HUES48 (cell line): ENCODE measurements at regions not wholly inside any gene's neighbourhood (a gene's known extent, or its start where the extent isn't known, plus 50 kb on each side); places are given as distances from the start of the nearest gene placed in this dataset.
A peak's percentile ranks its signal among the peaks of the same experiment; 100 is the strongest.

ENCODE experiments used
- H3K27ac ChIP-seq: one replicate; pipeline ENCODE4 v1.7.0; 2013; ENCODE audit warnings: low read depth, low read length, inconsistent platforms
- H3K27me3 ChIP-seq: 2 replicates; pipeline ENCODE4 v1.6.1; 2013; ENCODE audit warnings: mild to moderate bottlenecking, low read length; ENCODE audit not compliant: control insufficient read depth, insufficient read depth
- H3K36me3 ChIP-seq: 2 replicates; pipeline ENCODE4 v1.6.1; 2013; ENCODE audit warnings: low read length; ENCODE audit not compliant: control insufficient read depth, insufficient read depth
- H3K4me1 ChIP-seq: 2 replicates; pipeline ENCODE4 v1.6.1; 2013; ENCODE audit warnings: mild to moderate bottlenecking, low read length; ENCODE audit not compliant: control insufficient read depth, insufficient read depth
- H3K4me3 ChIP-seq: 2 replicates; pipeline ENCODE4 v1.5.1; 2013; ENCODE audit warnings: mild to moderate bottlenecking, low read depth, low read length
- H3K9ac ChIP-seq: 2 replicates; pipeline ENCODE4 v1.6.1; 2013; ENCODE audit warnings: mild to moderate bottlenecking, low read depth, low read length, moderate library complexity
- H3K9me3 ChIP-seq: 2 replicates; pipeline ENCODE4 v1.6.1; 2013; ENCODE audit warnings: low read length; ENCODE audit not compliant: control insufficient read depth, insufficient read depth

- no peaks in the 10 kb centered on the region for H3K36me3 ChIP-seq
- no peak overlapping the region for H3K9ac ChIP-seq
- no peak overlapping the region for H3K4me3 ChIP-seq
- H3K27me3 ChIP-seq, result no peaks in the 10 kb centered on the region
- H3K9me3 ChIP-seq, result no peaks in the 10 kb centered on the region
- H3K27ac ChIP-seq, result no peak overlapping the region
- peaks cover 11% of the 10 kb centered on the region for H3K4me1 ChIP-seq
Measured at GRCh38 chr11:69959461-69959860, 118.7 kb upstream of the ANO1 start.

- H3K27ac ChIP-seq, result no peak overlapping the region
- no peaks in the 10 kb centered on the region for H3K36me3 ChIP-seq
- no peaks in the 10 kb centered on the region for H3K9me3 ChIP-seq
- H3K27me3 ChIP-seq, result no peaks in the 10 kb centered on the region
- H3K9ac ChIP-seq, result no peak overlapping the region
- H3K4me1 ChIP-seq, result peaks cover 30% of the 10 kb centered on the region
- no peak overlapping the region for H3K4me3 ChIP-seq
Measured at GRCh38 chr11:69961738-69962137, 116.4 kb upstream of the ANO1 start.

- Histone ChIP-seq H3K4me1 (peaks cover 30% of the 10 kb centered on the region), H3K27ac (no peak overlapping the region), H3K27me3 (no peaks in the 10 kb centered on the region), H3K9ac (no peak overlapping the region), H3K9me3 (no peaks in the 10 kb centered on the region), H3K36me3 (no peaks in the 10 kb centered on the region), H3K4me3 (no peak overlapping the region)
Measured at GRCh38 chr11:69962152-69962551, 116.0 kb upstream of the ANO1 start.

GRCh38 chr11:69963533-69964246 is 114.4 kb upstream of the ANO1 start:
- Histone ChIP-seq H3K4me1 (peaks cover 30% of the 10 kb centered on the region), H3K9me3 (no peaks in the 10 kb centered on the region), H3K27me3 (no peaks in the 10 kb centered on the region), H3K9ac (no peak overlapping the region), H3K4me3 (no peak overlapping the region), H3K36me3 (no peaks in the 10 kb centered on the region), H3K27ac (peak overlapping the region; percentile 42)

DNA sequence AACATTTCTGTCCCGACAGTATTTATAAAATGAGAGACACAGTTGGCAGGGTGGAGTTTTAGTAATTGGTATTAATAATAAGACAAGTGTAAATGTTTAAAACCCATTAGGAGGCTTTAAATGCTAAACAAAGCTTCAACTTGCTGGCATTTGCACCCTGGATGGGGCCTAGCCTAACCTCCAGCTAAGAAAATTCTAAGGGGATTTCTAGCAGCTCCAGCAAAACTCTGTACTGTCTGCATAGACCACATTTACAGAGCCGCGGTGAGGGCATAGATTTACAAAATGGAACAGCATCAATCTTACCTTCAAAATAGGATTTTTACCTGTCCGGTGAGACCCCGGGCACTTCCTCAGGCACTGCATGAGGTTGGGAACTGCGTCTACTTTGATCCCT is 113.9 kb upstream of the ANO1 start:
- H3K27ac ChIP-seq, result peak overlapping the region; percentile 42
- H3K4me3 ChIP-seq, result no peak overlapping the region
- H3K9me3 ChIP-seq, result no peaks in the 10 kb centered on the region
- H3K36me3 ChIP-seq, result no peaks in the 10 kb centered on the region
- peaks cover 30% of the 10 kb centered on the region for H3K4me1 ChIP-seq
- no peaks in the 10 kb centered on the region for H3K27me3 ChIP-seq
- no peak overlapping the region for H3K9ac ChIP-seq

- peak overlapping the region; percentile 50 for H3K27ac ChIP-seq
- no peaks in the 10 kb centered on the region for H3K36me3 ChIP-seq
- no peaks in the 10 kb centered on the region for H3K9me3 ChIP-seq
- H3K4me3 ChIP-seq, result no peak overlapping the region
- no peaks in the 10 kb centered on the region for H3K27me3 ChIP-seq
- H3K4me1 ChIP-seq, result peaks cover 30% of the 10 kb centered on the region
- H3K9ac ChIP-seq, result no peak overlapping the region
Measured at GRCh38 chr11:69965821-69966582, 112.1 kb upstream of the ANO1 start.

DNA sequence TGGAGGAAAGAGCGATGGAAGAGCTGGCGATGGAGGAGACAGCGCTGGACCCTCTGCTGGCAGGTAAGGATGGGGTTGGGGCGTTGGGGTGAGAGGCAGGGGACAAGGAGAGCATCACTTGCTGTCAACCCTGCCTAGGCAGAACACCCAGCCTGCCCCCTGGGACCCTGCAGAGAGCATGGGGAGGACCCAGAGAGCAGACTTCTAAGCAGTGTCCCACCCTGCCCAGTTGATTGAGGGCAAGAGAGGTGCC is 111.6 kb upstream of the ANO1 start:
- H3K4me1 ChIP-seq, result peaks cover 30% of the 10 kb centered on the region
- no peak overlapping the region for H3K27ac ChIP-seq
- H3K4me3 ChIP-seq, result no peak overlapping the region
- no peak overlapping the region for H3K9ac ChIP-seq
- H3K27me3 ChIP-seq, result no peaks in the 10 kb centered on the region
- no peaks in the 10 kb centered on the region for H3K36me3 ChIP-seq
- no peaks in the 10 kb centered on the region for H3K9me3 ChIP-seq

DNA sequence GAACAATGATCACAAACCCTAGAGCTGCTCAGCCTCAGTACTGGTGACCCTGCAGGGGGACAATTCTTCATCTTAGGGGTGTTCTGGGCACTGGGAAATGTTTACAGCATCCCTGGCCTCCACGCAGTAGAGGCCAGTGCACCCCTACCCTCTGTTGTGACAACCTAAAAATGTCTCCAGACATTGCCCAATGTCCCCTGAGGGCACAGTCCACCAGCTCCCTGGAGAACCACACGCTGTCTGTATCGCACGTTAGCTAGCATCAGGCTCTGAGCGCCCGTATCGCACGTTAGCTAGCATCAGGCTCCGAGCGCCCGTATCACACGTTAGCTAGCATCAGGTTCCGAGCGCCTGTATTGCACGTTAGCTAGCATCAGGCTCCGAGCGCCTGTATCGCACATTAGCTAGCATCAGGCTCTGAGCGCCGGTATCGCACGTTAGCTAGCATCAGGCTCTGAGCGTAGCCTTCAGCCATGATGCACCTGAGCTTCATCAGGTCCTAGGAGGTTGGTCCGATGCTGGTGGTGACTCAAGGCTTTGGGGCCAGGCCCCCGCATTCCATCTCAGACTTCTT is 111.1 kb upstream of the ANO1 start:
- peaks cover 30% of the 10 kb centered on the region for H3K4me1 ChIP-seq
- no peaks in the 10 kb centered on the region for H3K9me3 ChIP-seq
- no peaks in the 10 kb centered on the region for H3K36me3 ChIP-seq
- no peak overlapping the region for H3K4me3 ChIP-seq
- H3K27ac ChIP-seq, result no peak overlapping the region
- H3K27me3 ChIP-seq, result no peaks in the 10 kb centered on the region
- H3K9ac ChIP-seq, result no peak overlapping the region

GRCh38 chr11:69967484-69967883 is 110.6 kb upstream of the ANO1 start:
- H3K36me3 ChIP-seq, result no peaks in the 10 kb centered on the region
- H3K9ac ChIP-seq, result no peak overlapping the region
- no peaks in the 10 kb centered on the region for H3K9me3 ChIP-seq

DNA sequence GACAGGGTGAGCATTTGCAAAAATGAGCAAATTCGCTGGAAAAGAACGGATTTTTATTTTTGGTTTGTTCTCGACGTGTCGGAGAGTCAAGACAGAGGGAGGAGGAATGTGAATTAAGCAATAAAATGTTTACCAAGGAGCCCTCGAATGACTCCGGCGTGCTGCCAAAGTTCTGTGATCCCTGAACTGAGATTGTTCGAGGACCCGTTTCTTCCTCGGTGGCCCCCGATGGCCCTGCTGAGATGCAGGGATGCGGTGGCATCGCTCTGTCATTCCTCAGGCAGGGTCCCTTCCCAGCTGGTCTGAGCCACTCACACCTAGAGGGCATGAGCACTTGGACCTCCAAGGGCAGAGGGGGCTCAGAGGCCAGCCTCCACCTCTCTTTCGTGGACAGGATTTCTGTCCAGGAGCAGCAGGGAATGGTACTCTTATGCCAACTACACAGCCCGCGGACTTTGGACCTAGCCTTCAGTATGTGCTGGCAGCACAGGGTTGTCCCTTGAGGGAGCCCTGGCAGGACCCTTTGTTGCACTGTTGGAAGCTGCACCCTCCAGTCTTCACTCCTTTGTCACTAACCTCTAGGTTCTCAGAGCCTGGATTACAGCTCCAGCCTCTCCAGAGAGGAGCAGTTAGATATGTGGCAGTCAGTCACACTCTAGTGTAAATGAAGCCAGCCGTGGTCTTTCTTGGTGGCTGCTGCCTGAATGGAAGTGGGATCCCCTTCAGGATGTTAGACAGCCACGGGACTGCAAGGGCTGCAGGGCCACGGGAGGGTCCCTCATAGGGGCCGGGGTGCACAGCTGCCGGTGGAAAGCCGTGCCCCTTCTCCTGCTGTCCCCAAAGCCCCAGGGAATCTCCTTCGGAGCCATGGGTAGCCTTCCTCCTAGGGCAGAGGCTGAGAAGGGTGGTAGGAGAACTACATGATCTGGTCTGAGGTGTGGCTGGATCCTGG is 109.4 kb upstream of the ANO1 start:
- H3K4me1 ChIP-seq, result peaks cover 26% of the 10 kb centered on the region
- no peak overlapping the region for H3K4me3 ChIP-seq
- H3K9me3 ChIP-seq, result no peaks in the 10 kb centered on the region
- no peak overlapping the region for H3K9ac ChIP-seq
- H3K36me3 ChIP-seq, result no peaks in the 10 kb centered on the region
- no peaks in the 10 kb centered on the region for H3K27me3 ChIP-seq
- no peak overlapping the region for H3K27ac ChIP-seq

More at GRCh38 chr11:69967484-69967883, 110.6 kb upstream of the ANO1 start:
- Histone ChIP-seq H3K4me3 (no peak overlapping the region), H3K27me3 (no peaks in the 10 kb centered on the region), H3K27ac (no peak overlapping the region), H3K4me1 (peaks cover 30% of the 10 kb centered on the region)
